Trophoblast cell (in vitro differentiated cells and primary cell): ENCODE measurements at regions not wholly inside any gene's neighbourhood (a gene's known extent, or its start where the extent isn't known, plus 50 kb on each side); places are given as distances from the start of the nearest gene placed in this dataset.
"Not testable (repeated sequence)": the region's sequence is repeated elsewhere in the genome, so short reads cannot be mapped to it uniquely, and the experiment has no call there.

ENCODE experiments used
- DNase-seq, 2 donors: peaks; one replicate each; pipeline ENCODE4 v3.0.0-alpha.2; 2016
- H2AFZ ChIP-seq: 2 replicates; pipeline ENCODE4 v1.6.1; 2013; ENCODE audit warnings: low read length, moderate library complexity, mild to moderate bottlenecking; ENCODE audit not compliant: insufficient read depth, poor library complexity
- H2AK5ac ChIP-seq: 2 replicates; pipeline ENCODE4 v1.6.1; 2013; ENCODE audit warnings: mild to moderate bottlenecking, low read length
- H2BK120ac ChIP-seq: 2 replicates; pipeline ENCODE4 v1.6.1; 2013; ENCODE audit warnings: low read length, mild to moderate bottlenecking, moderate library complexity; ENCODE audit not compliant: insufficient read depth, poor library complexity
- H2BK12ac ChIP-seq: 2 replicates; pipeline ENCODE4 v1.6.1; 2013; ENCODE audit warnings: mild to moderate bottlenecking, low read length, moderate library complexity
- H2BK5ac ChIP-seq: 2 replicates; pipeline ENCODE4 v1.6.1; 2013; ENCODE audit warnings: low read length, low read depth, moderate library complexity, mild to moderate bottlenecking; ENCODE audit not compliant: poor library complexity
- H3K14ac ChIP-seq: 2 replicates; pipeline ENCODE4 v1.6.1; 2013; ENCODE audit warnings: mild to moderate bottlenecking, low read length
- H3K18ac ChIP-seq: 2 replicates; pipeline ENCODE4 v1.6.1; 2013; ENCODE audit warnings: mild to moderate bottlenecking, low read length
- H3K23ac ChIP-seq: 2 replicates; pipeline ENCODE4 v1.6.1; 2013; ENCODE audit warnings: low read length
- H3K27ac ChIP-seq: 2 replicates; pipeline ENCODE4 v1.5.1; 2013; ENCODE audit warnings: low read depth, mild to moderate bottlenecking, inconsistent platforms, low read length, moderate library complexity
- H3K27me3 ChIP-seq: 2 replicates; pipeline ENCODE4 v1.6.1; 2013; ENCODE audit warnings: inconsistent platforms, mild to moderate bottlenecking, low read length, moderate library complexity; ENCODE audit not compliant: insufficient read depth
- H3K36me3 ChIP-seq, 2 experiments: 1 replicate in 1 of 2; 2 replicates in 1 of 2; pipeline ENCODE4 v1.6.1; 2013; ENCODE audit warnings: low read length in 2 of 2, mild to moderate bottlenecking in 2 of 2, moderate library complexity in 1 of 2; ENCODE audit not compliant: insufficient read depth in 2 of 2, control insufficient read depth in 1 of 2
- H3K4ac ChIP-seq: 2 replicates; pipeline ENCODE4 v1.6.1; 2013; ENCODE audit warnings: low read depth, mild to moderate bottlenecking, low read length, moderate library complexity
- H3K4me1 ChIP-seq, 2 experiments: 1 replicate in 1 of 2; 2 replicates in 1 of 2; pipeline ENCODE4 v1.6.1; 2013; ENCODE audit warnings: low read length in 2 of 2, mild to moderate bottlenecking in 2 of 2, moderate library complexity in 1 of 2; ENCODE audit not compliant: insufficient read depth in 2 of 2, control insufficient read depth in 1 of 2
- H3K4me2 ChIP-seq: 2 replicates; pipeline ENCODE4 v1.6.1; 2013; ENCODE audit warnings: inconsistent platforms, mild to moderate bottlenecking, low read length, moderate library complexity
- H3K4me3 ChIP-seq: 2 replicates; pipeline ENCODE4 v1.5.1; 2013; ENCODE audit warnings: mild to moderate bottlenecking, low read depth, low read length, inconsistent platforms
- H3K79me1 ChIP-seq: one replicate; pipeline ENCODE4 v1.6.1; 2013; ENCODE audit warnings: low read length
- H3K79me2 ChIP-seq: 2 replicates; pipeline ENCODE4 v1.6.1; 2013; ENCODE audit warnings: low read length, mild to moderate bottlenecking; ENCODE audit not compliant: control insufficient read depth, insufficient read depth, poor library complexity
- H3K9ac ChIP-seq: 2 replicates; pipeline ENCODE4 v1.6.1; 2013; ENCODE audit warnings: mild to moderate bottlenecking, low read length
- H3K9me3 ChIP-seq: 2 replicates; pipeline ENCODE4 v1.6.1; 2013; ENCODE audit warnings: low read depth, mild to moderate bottlenecking, control low read depth, inconsistent platforms, low read length; ENCODE audit not compliant: insufficient read depth
- H4K12ac ChIP-seq: 2 replicates; pipeline ENCODE4 v1.6.1; 2013; ENCODE audit warnings: low read depth, mild to moderate bottlenecking, low read length, moderate library complexity
- H4K8ac ChIP-seq: 2 replicates; pipeline ENCODE4 v1.6.1; 2013; ENCODE audit warnings: low read depth, mild to moderate bottlenecking, low read length, moderate library complexity
- H4K91ac ChIP-seq: one replicate; pipeline ENCODE4 v1.6.1; 2013; ENCODE audit warnings: low read depth, mild to moderate bottlenecking, low read length, moderate library complexity
- WGBS: extraction: QIAGEN DNeasy Blood & Tissue Kit; methylation state at CpG from one replicate; pipeline ENCODE4 v1.1.7; 2013; ENCODE audit warnings: missing lambda C conversion rate; ENCODE audit not compliant: insufficient read length, insufficient coverage; ENCODE audit errors: extremely low coverage; 5-methylcytosine and 5-hydroxymethylcytosine counted together

GRCh38 chr13:102522251-102522650, 74.5 kb upstream of the TPP2 start:
- not testable (repeated sequence) for H3K27ac ChIP-seq, H3K9ac ChIP-seq, H3K4me1 ChIP-seq, H3K23ac ChIP-seq, H4K91ac ChIP-seq, H4K8ac ChIP-seq, H3K36me3 ChIP-seq, H3K9me3 ChIP-seq, H2AK5ac ChIP-seq, H3K14ac ChIP-seq, H3K79me1 ChIP-seq, H3K79me2 ChIP-seq, H4K12ac ChIP-seq, H3K4me2 ChIP-seq, H3K18ac ChIP-seq, H2BK5ac ChIP-seq, H3K27me3 ChIP-seq, H3K4me3 ChIP-seq, H2BK12ac ChIP-seq, H2AFZ ChIP-seq, H3K4ac ChIP-seq, DNase-seq, H2BK120ac ChIP-seq
- no CpG with 5 or more reads among the region's 8 CpGs for WGBS

- Histone ChIP-seq H3K9me3 (no peaks in the 10 kb centered on the region), H3K4ac (no peak overlapping the region), H3K36me3 (no peaks in the 10 kb centered on the region), H3K27me3 (no peaks in the 10 kb centered on the region), H3K23ac (no peak overlapping the region), H4K12ac (no peak overlapping the region), H3K79me2 (no peaks in the 10 kb centered on the region), H3K14ac (no peak overlapping the region), H4K91ac (no peak overlapping the region), H3K4me1 (no peaks in the 10 kb centered on the region), H4K8ac (no peak overlapping the region), H2BK12ac (no peak overlapping the region), H2AK5ac (no peak overlapping the region), H2AFZ (no peak overlapping the region), H3K4me2 (no peak overlapping the region), H3K4me3 (no peak overlapping the region), H3K9ac (no peak overlapping the region), H3K27ac (no peak overlapping the region), H3K18ac (no peak overlapping the region), H2BK120ac (no peak overlapping the region), H3K79me1 (no peaks in the 10 kb centered on the region), H2BK5ac (no peak overlapping the region)
- no peak for DNase-seq
- WGBS, result no CpG with 5 or more reads among the region's 3 CpGs
These were observed 78.8 kb upstream of the TPP2 start for GRCh38 chr13:102517959-102518358.

- Histone ChIP-seq H3K36me3 (no peaks in the 10 kb centered on the region), H3K14ac (no peak overlapping the region), H3K23ac (no peak overlapping the region), H2AFZ (no peak overlapping the region), H3K4me2 (no peak overlapping the region), H3K4me1 (no peaks in the 10 kb centered on the region), H4K91ac (no peak overlapping the region), H2BK12ac (no peak overlapping the region), H3K79me1 (no peaks in the 10 kb centered on the region), H3K9ac (no peak overlapping the region), H3K27ac (no peak overlapping the region), H3K27me3 (no peaks in the 10 kb centered on the region), H4K8ac (no peak overlapping the region), H3K4me3 (no peak overlapping the region), H4K12ac (no peak overlapping the region), H2AK5ac (no peak overlapping the region), H3K79me2 (no peaks in the 10 kb centered on the region), H3K18ac (no peak overlapping the region), H3K4ac (no peak overlapping the region), H2BK5ac (no peak overlapping the region), H2BK120ac (no peak overlapping the region), H3K9me3 (no peaks in the 10 kb centered on the region)
- no CpG with 5 or more reads among the region's 2 CpGs for WGBS
- DNase-seq, result no peak
These were observed 86.7 kb upstream of the TPP2 start for GRCh38 chr13:102510072-102510471.

- Histone ChIP-seq H3K36me3 (no peaks in the 10 kb centered on the region), H4K91ac (no peak overlapping the region), H3K9me3 (no peaks in the 10 kb centered on the region), H3K14ac (no peak overlapping the region), H3K23ac (no peak overlapping the region), H3K4me3 (no peak overlapping the region), H2BK12ac (no peak overlapping the region), H2AK5ac (no peak overlapping the region), H3K9ac (no peak overlapping the region), H2AFZ (no peak overlapping the region), H3K79me2 (no peaks in the 10 kb centered on the region), H2BK5ac (no peak overlapping the region), H3K4me1 (no peaks in the 10 kb centered on the region), H3K18ac (no peak overlapping the region), H3K27me3 (no peaks in the 10 kb centered on the region), H2BK120ac (no peak overlapping the region), H3K4me2 (no peak overlapping the region), H3K27ac (no peak overlapping the region), H4K12ac (no peak overlapping the region), H3K79me1 (no peaks in the 10 kb centered on the region), H3K4ac (no peak overlapping the region), H4K8ac (no peak overlapping the region)
- DNase-seq, result no peak
These were observed 88.4 kb upstream of the TPP2 start for GRCh38 chr13:102508411-102508810.

GRCh38 chr13:102504002-102504401, 92.8 kb upstream of the TPP2 start:
- Histone ChIP-seq H3K4me1 (no peaks in the 10 kb centered on the region), H2AK5ac (no peak overlapping the region), H3K79me1 (no peaks in the 10 kb centered on the region)

More at GRCh38 chr13:102504002-102504401, 92.8 kb upstream of the TPP2 start:
- no peak overlapping the region for H3K23ac ChIP-seq
- no peak overlapping the region for H4K12ac ChIP-seq
- H3K36me3 ChIP-seq, result no peaks in the 10 kb centered on the region
- no peak overlapping the region for H2AFZ ChIP-seq
- no peak overlapping the region for H4K8ac ChIP-seq
- H3K4me2 ChIP-seq, result no peak overlapping the region
- H3K4me3 ChIP-seq, result no peak overlapping the region
- H3K27me3 ChIP-seq, result no peaks in the 10 kb centered on the region
- H2BK12ac ChIP-seq, result no peak overlapping the region
- no peak overlapping the region for H3K18ac ChIP-seq
- no peak overlapping the region for H3K4ac ChIP-seq
- H4K91ac ChIP-seq, result no peak overlapping the region
- no peak overlapping the region for H2BK5ac ChIP-seq
- H3K9ac ChIP-seq, result no peak overlapping the region
- no peak for DNase-seq
- H3K79me2 ChIP-seq, result no peaks in the 10 kb centered on the region
- H2BK120ac ChIP-seq, result no peak overlapping the region
- no peak overlapping the region for H3K14ac ChIP-seq
- no CpG with 5 or more reads among the region's 4 CpGs for WGBS
- no peaks in the 10 kb centered on the region for H3K9me3 ChIP-seq
- no peak overlapping the region for H3K27ac ChIP-seq
